ENCODE measurements at regions not wholly inside any gene's neighbourhood (a gene's known extent, or its start where the extent isn't known, plus 50 kb on each side); places are given as distances from the start of the nearest gene placed in this dataset.

GRCh38 chr13:74662905-74663304 is 528.7 kb upstream of the KLF12 start (continued):
- TF ChIP-seq PATZ1 (CRISPR knock-in tag; IDR thresholded peaks at IDR 0.05; ENCODE audit: borderline replicate concordance) = no peak
- no peak for TF ChIP-seq GMEB1 (CRISPR knock-in tag; IDR thresholded peaks at IDR 0.05)
- no peak for TF ChIP-seq HMG20B (CRISPR knock-in tag; IDR thresholded peaks at IDR 0.05)
- no peak for TF ChIP-seq NR1H2 (CRISPR knock-in tag; IDR thresholded peaks at IDR 0.05)
- no peak for TF ChIP-seq NR2C2 (CRISPR knock-in tag; IDR thresholded peaks at IDR 0.05)
- TF ChIP-seq NR2C2 (tag; IDR thresholded peaks at IDR 0.05) = no peak
- no peak for TF ChIP-seq PHTF2 (CRISPR knock-in tag; IDR thresholded peaks at IDR 0.05)

GRCh38 chr13:74661851-74662250 is 527.6 kb upstream of the KLF12 start:
- WGBS (ENCODE audit: insufficient coverage, low coverage, missing lambda C conversion rate) = 0% methylated on average over 2 of the region's 2 CpGs
- Histone ChIP-seq H3K27ac (ENCODE audit: extremely low read depth, low read depth, low read length) (no peak overlapping the region), H2AFZ (ENCODE audit: low read depth, low read length) (no peak overlapping the region), H3K9me3 (replicated peaks; ENCODE audit: control insufficient read depth, insufficient read depth, low read depth, low read length) (no peaks in the 10 kb centered on the region), H3K4me3 (no peak overlapping the region), H3K9ac (ENCODE audit: insufficient read depth in 1 of 2, low read depth in 2 of 2, low read length in 2 of 2) (no peak overlapping the region), H3K4me2 (ENCODE audit: insufficient read depth, low read length) (no peak overlapping the region), H3K4me1 (replicated peaks in 1 of 2; ENCODE audit: control insufficient read depth in 2 of 2, insufficient read depth in 2 of 2, low read length in 2 of 2) (no peaks in the 10 kb centered on the region), H3K79me2 (ENCODE audit: control insufficient read depth, insufficient read depth, low read length) (no peaks in the 10 kb centered on the region), H4K20me1 (replicated peaks; ENCODE audit: control insufficient read depth, insufficient read depth, low read length) (no peaks in the 10 kb centered on the region), H3K36me3 (ENCODE audit: control insufficient read depth, insufficient read depth, low read length) (no peaks in the 10 kb centered on the region), H3K27me3 (ENCODE audit: control insufficient read depth in 2 of 2, insufficient read depth in 2 of 2, low read length in 2 of 2) (no peaks in the 10 kb centered on the region), H3K9me1 (ENCODE audit: control insufficient read depth, insufficient read depth, low read length) (no peaks in the 10 kb centered on the region)
- intact Hi-C loops (cut with micrococcal nuclease) = no loop called here
- ChIA-PET CTCF (ENCODE audit: low intra/inter-chr PET ratio) (no interaction called here), POLR2A (no interaction called here)
- no peak for FAIRE-seq
- no peak for DNase-seq (ENCODE audit: extremely low read depth in 1 of 4, low spot score in 3 of 4)
- in situ Hi-C loops (cut with MboI) = no loop called here
- no TSS peak for BruUV-seq (replicated peaks)
- no peak for ATAC-seq
- TF ChIP-seq ZNF133 (CRISPR knock-in tag; IDR thresholded peaks at IDR 0.05) (no peak), ZBTB34 (CRISPR knock-in tag; IDR thresholded peaks at IDR 0.05) (no peak), KDM1A (IDR thresholded peaks at IDR 0.05) (no peak), CUX1 (CRISPR knock-in tag; IDR thresholded peaks at IDR 0.05) (no peak), RBM14 (IDR thresholded peaks at IDR 0.05; ENCODE audit: borderline replicate concordance, insufficient read depth, low read depth, low read length) (no peak)

Data from K562 (cell line).